ENCODE measurements at regions not wholly inside any gene's neighbourhood (a gene's known extent, or its start where the extent isn't known, plus 50 kb on each side); places are given as distances from the start of the nearest gene placed in this dataset.
"Not testable (repeated sequence)": the region's sequence is repeated elsewhere in the genome, so short reads cannot be mapped to it uniquely, and the experiment has no call there.

DNA sequence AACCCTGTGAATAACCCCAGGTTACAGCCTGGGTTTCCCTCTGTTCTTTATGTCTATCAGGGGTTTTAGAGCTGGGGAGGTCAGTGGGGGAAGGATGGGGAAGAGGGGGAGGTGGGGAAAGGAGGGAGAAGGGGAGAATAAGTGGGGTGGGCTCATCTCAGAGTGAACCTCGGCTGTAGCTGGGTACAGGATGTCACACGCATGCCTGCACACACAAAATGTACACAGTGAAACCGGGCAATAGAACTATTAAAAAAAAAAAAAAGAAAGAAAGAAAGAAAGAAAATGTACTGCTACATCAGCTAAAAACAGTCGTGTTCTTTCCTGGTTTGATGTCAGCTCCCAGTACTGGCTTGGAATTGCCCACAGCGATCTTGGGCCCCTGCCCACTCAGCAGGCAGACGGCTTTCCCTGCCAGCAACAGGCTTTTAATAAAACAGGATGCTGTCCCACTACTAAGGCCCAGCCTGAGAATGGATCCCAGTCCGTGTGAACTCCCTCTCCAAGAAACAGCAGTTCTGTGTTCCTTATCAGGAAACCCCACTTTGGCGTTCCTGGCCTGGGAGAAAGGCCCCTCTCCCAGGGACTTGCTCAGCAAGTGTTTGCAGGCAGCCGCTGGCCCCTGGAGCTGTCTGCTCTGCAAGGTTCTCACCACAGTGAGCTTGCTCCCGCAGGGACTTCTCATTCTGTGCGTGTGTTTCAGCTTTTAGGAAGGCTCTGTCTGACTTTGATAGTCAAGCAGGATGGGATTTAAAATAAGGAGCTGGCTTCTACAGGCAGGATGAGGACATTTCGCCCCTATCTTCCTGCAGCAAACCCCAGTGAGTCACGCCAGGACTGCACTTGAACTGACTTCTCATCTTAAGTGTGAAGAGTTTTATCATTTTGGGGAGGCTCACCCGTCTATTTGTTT is 225.6 kb downstream of the BCL2L11 start:
- TF ChIP-seq CTCF (IDR thresholded peaks at IDR 0.05; ENCODE audit: low read depth, low read length, poor library complexity, severe bottlenecking); EZH2phosphoT487 (IDR thresholded peaks at IDR 0.05; ENCODE audit: borderline replicate concordance, low read length): not testable (repeated sequence)

All from DOHH2 (cell line).